Effector memory CD4-positive, alpha-beta T cell (primary cell): ENCODE measurements at regions not wholly inside any gene's neighbourhood (a gene's known extent, or its start where the extent isn't known, plus 50 kb on each side); places are given as distances from the start of the nearest gene placed in this dataset.

Source experiments
- DNase-seq, 3 donors: peaks; one replicate each; pipeline ENCODE4 v3.0.0-alpha.2; 2020
- H3K27ac ChIP-seq: 2 replicates; pipeline ENCODE4 v1.7.0; 2013; ENCODE audit warnings: mild to moderate bottlenecking, low read length, moderate library complexity; ENCODE audit not compliant: insufficient read depth, poor library complexity, severe bottlenecking
- H3K27me3 ChIP-seq: replicated peaks from 2 replicates; pipeline ENCODE4 v1.7.0; 2013; ENCODE audit warnings: mild to moderate bottlenecking, low read length; ENCODE audit not compliant: insufficient read depth, control insufficient read depth, poor library complexity, severe bottlenecking
- H3K36me3 ChIP-seq: 2 replicates; pipeline ENCODE4 v1.7.0; 2013; ENCODE audit warnings: mild to moderate bottlenecking, low read length, moderate library complexity; ENCODE audit not compliant: control insufficient read depth, insufficient read depth
- H3K4me1 ChIP-seq: 2 replicates; pipeline ENCODE4 v1.7.0; 2013; ENCODE audit warnings: low read length, mild to moderate bottlenecking; ENCODE audit not compliant: control insufficient read depth, insufficient read depth, poor library complexity, severe bottlenecking
- H3K4me3 ChIP-seq: 2 replicates; pipeline ENCODE4 v1.7.0; 2013; ENCODE audit warnings: low read length, low read depth, mild to moderate bottlenecking; ENCODE audit not compliant: insufficient read depth, poor library complexity, severe bottlenecking
- H3K9me3 ChIP-seq: 2 replicates; pipeline ENCODE4 v1.7.0; 2013; ENCODE audit warnings: mild to moderate bottlenecking, low read length, moderate library complexity; ENCODE audit not compliant: control insufficient read depth

GRCh38 chr18:24933345-24933744 is 418.6 kb downstream of the ZNF521 start:
- H3K27me3 ChIP-seq: no peaks in the 10 kb centered on the region
- no peak overlapping the region for H3K27ac ChIP-seq
- no peaks in the 10 kb centered on the region for H3K4me1 ChIP-seq
- no peak for DNase-seq
- H3K4me3 ChIP-seq: no peak overlapping the region
- H3K36me3 ChIP-seq: no peaks in the 10 kb centered on the region
- H3K9me3 ChIP-seq: no peaks in the 10 kb centered on the region

GRCh38 chr18:24934258-24934932 is 417.6 kb downstream of the ZNF521 start:
- no peak for DNase-seq
- Histone ChIP-seq H3K36me3 (no peaks in the 10 kb centered on the region), H3K4me1 (no peaks in the 10 kb centered on the region), H3K9me3 (no peaks in the 10 kb centered on the region), H3K27me3 (no peaks in the 10 kb centered on the region), H3K4me3 (no peak overlapping the region), H3K27ac (no peak overlapping the region)

GRCh38 chr18:24935008-24935407 is 417.0 kb downstream of the ZNF521 start:
- DNase-seq: no peak
- Histone ChIP-seq H3K27ac (no peak overlapping the region), H3K36me3 (no peaks in the 10 kb centered on the region), H3K4me3 (no peak overlapping the region), H3K9me3 (no peaks in the 10 kb centered on the region), H3K4me1 (no peaks in the 10 kb centered on the region), H3K27me3 (no peaks in the 10 kb centered on the region)

- Histone ChIP-seq H3K27ac (no peak overlapping the region), H3K27me3 (no peaks in the 10 kb centered on the region), H3K36me3 (no peaks in the 10 kb centered on the region), H3K4me3 (no peak overlapping the region), H3K9me3 (no peaks in the 10 kb centered on the region), H3K4me1 (no peaks in the 10 kb centered on the region)
- DNase-seq: no peak
Observed at GRCh38 chr18:24935896-24936295, 416.1 kb downstream of the ZNF521 start.

GRCh38 chr18:24936691-24937090 is 415.3 kb downstream of the ZNF521 start:
- no peaks in the 10 kb centered on the region for H3K4me1 ChIP-seq
- no peaks in the 10 kb centered on the region for H3K27me3 ChIP-seq
- H3K27ac ChIP-seq: no peak overlapping the region
- no peak for DNase-seq
- H3K36me3 ChIP-seq: no peaks in the 10 kb centered on the region
- no peak overlapping the region for H3K4me3 ChIP-seq
- no peaks in the 10 kb centered on the region for H3K9me3 ChIP-seq

GRCh38 chr18:24937639-24938275 is 414.2 kb downstream of the ZNF521 start:
- no peak for DNase-seq
- no peak overlapping the region for H3K27ac ChIP-seq
- no peaks in the 10 kb centered on the region for H3K36me3 ChIP-seq
- H3K4me3 ChIP-seq: no peak overlapping the region
- H3K9me3 ChIP-seq: no peaks in the 10 kb centered on the region
- H3K4me1 ChIP-seq: no peaks in the 10 kb centered on the region
- H3K27me3 ChIP-seq: no peaks in the 10 kb centered on the region

GRCh38 chr18:24940416-24940815 is 411.6 kb downstream of the ZNF521 start:
- no peak overlapping the region for H3K27ac ChIP-seq
- no peak for DNase-seq
- no peak overlapping the region for H3K4me3 ChIP-seq

GRCh38 chr18:24941174-24941951 is 410.6 kb downstream of the ZNF521 start:
- Histone ChIP-seq H3K36me3 (no peaks in the 10 kb centered on the region), H3K4me3 (no peak overlapping the region), H3K27me3 (no peaks in the 10 kb centered on the region), H3K4me1 (no peaks in the 10 kb centered on the region), H3K27ac (no peak overlapping the region), H3K9me3 (no peaks in the 10 kb centered on the region)
- DNase-seq: no peak

More at GRCh38 chr18:24940416-24940815, 411.6 kb downstream of the ZNF521 start:
- no peaks in the 10 kb centered on the region for H3K4me1 ChIP-seq
- no peaks in the 10 kb centered on the region for H3K27me3 ChIP-seq
- no peaks in the 10 kb centered on the region for H3K9me3 ChIP-seq
- no peaks in the 10 kb centered on the region for H3K36me3 ChIP-seq

GRCh38 chr18:24942144-24942543 is 409.8 kb downstream of the ZNF521 start:
- Histone ChIP-seq H3K27me3 (no peaks in the 10 kb centered on the region), H3K4me3 (no peak overlapping the region), H3K9me3 (no peaks in the 10 kb centered on the region), H3K4me1 (no peaks in the 10 kb centered on the region), H3K27ac (no peak overlapping the region), H3K36me3 (no peaks in the 10 kb centered on the region)
- no peak for DNase-seq
